Ureter (tissue), 1 donor: ENCODE measurements at regions not wholly inside any gene's neighbourhood (a gene's known extent, or its start where the extent isn't known, plus 50 kb on each side); places are given as distances from the start of the nearest gene placed in this dataset.
"Not testable (repeated sequence)": the region's sequence is repeated elsewhere in the genome, so short reads cannot be mapped to it uniquely, and the experiment has no call there.

ENCODE experiments used
- DNase-seq: peaks from one replicate; pipeline ENCODE4 v3.0.0-alpha.2; 2020; ENCODE audit warnings: low spot score
- donor health status: DM: yes; HTN: yes; CAD: no.

GRCh38 chr4:65265526-65265925 is 404.8 kb downstream of the EPHA5 start:
- DNase-seq, result no peak

GRCh38 chr4:65259296-65259695 is 411.0 kb downstream of the EPHA5 start:
- no peak for DNase-seq

- no peak for DNase-seq
Measured at GRCh38 chr4:65250916-65251315, 419.4 kb downstream of the EPHA5 start.

GRCh38 chr4:65249111-65249510 is 421.2 kb downstream of the EPHA5 start:
- no peak for DNase-seq

GRCh38 chr4:65242156-65242846 is 428.0 kb downstream of the EPHA5 start:
- no peak for DNase-seq

GRCh38 chr4:65241257-65241997 is 428.9 kb downstream of the EPHA5 start:
- DNase-seq, result no peak

GRCh38 chr4:65234061-65234460 is 436.2 kb downstream of the EPHA5 start:
- DNase-seq, result no peak

- no peak for DNase-seq
Measured at GRCh38 chr4:65227628-65228027, 442.7 kb downstream of the EPHA5 start.

GRCh38 chr4:65223601-65224000 is 446.7 kb downstream of the EPHA5 start:
- DNase-seq, result no peak

GRCh38 chr4:65223074-65223473 is 447.2 kb downstream of the EPHA5 start:
- not testable (repeated sequence) for DNase-seq

GRCh38 chr4:65217179-65217578 is 453.1 kb downstream of the EPHA5 start:
- no peak for DNase-seq

- DNase-seq, result no peak
Measured at GRCh38 chr4:65202853-65203236, 467.4 kb downstream of the EPHA5 start.

- no peak for DNase-seq
Measured at GRCh38 chr4:65202165-65202852, 468.0 kb downstream of the EPHA5 start.

GRCh38 chr4:65195666-65196065 is 474.6 kb downstream of the EPHA5 start:
- no peak for DNase-seq

GRCh38 chr4:65195002-65195401 is 475.3 kb downstream of the EPHA5 start:
- no peak for DNase-seq

GRCh38 chr4:65193985-65194384 is 476.3 kb downstream of the EPHA5 start:
- DNase-seq, result no peak

- no peak for DNase-seq
Measured at GRCh38 chr4:65190780-65191179, 479.5 kb downstream of the EPHA5 start.

- DNase-seq, result no peak
Measured at GRCh38 chr4:65175585-65175984, 494.7 kb downstream of the EPHA5 start.

- no peak for DNase-seq
Measured at GRCh38 chr4:65170768-65171514, 499.3 kb downstream of the EPHA5 start.

GRCh38 chr4:65167719-65168118 is 502.6 kb downstream of the EPHA5 start:
- no peak for DNase-seq

- no peak for DNase-seq
Measured at GRCh38 chr4:65152205-65152604, 518.1 kb downstream of the EPHA5 start.

- no peak for DNase-seq
Measured at GRCh38 chr4:65139998-65140397, 530.3 kb downstream of the EPHA5 start.
